Fibroblast of lung (primary cell): ENCODE measurements at regions not wholly inside any gene's neighbourhood (a gene's known extent, or its start where the extent isn't known, plus 50 kb on each side); places are given as distances from the start of the nearest gene placed in this dataset.

Experiments
- CTCF ChIP-seq, 2 donors: IDR thresholded peaks in 1 of 2; conservative IDR thresholded peaks in 1 of 2; 1 replicate in 1 of 2; 2 replicates in 1 of 2; pipeline ENCODE4 v1.5.1; 2011 to 2012; ENCODE audit warnings: low read length in 2 of 2, control low read depth in 1 of 2, inconsistent platforms in 1 of 2, low read depth in 1 of 2, mild to moderate bottlenecking in 1 of 2
- EZH2 ChIP-seq: IDR thresholded peaks from 2 replicates; pipeline ENCODE4 v1.5.1; 2012; ENCODE audit warnings: low read length, control low read depth, mild to moderate bottlenecking; ENCODE audit errors: missing control alignments

GRCh38 chr16:63925221-63925620 is 1196.6 kb downstream of the CDH11 start:
- TF ChIP-seq CTCF (conservative IDR thresholded peaks at IDR 0.05 in 1 of 2, IDR thresholded peaks at IDR 0.05 in 1 of 2; ENCODE audit: low read depth in 1 of 2, low read length in 2 of 2) (no peak), EZH2 (no peak)
